GM06990 (cell line): ENCODE measurements at regions not wholly inside any gene's neighbourhood (a gene's known extent, or its start where the extent isn't known, plus 50 kb on each side); places are given as distances from the start of the nearest gene placed in this dataset.

Experiments used
- DNase-seq: peaks from one replicate; pipeline ENCODE4 v3.0.0-alpha.2; 2011; ENCODE audit not compliant: insufficient read length; ENCODE audit errors: extremely low read depth
- H3K27me3 ChIP-seq: replicated peaks from 2 replicates; pipeline ENCODE4 v1.6.0; 2011; ENCODE audit warnings: low read length; ENCODE audit not compliant: control insufficient read depth, insufficient read depth
- H3K36me3 ChIP-seq: 2 replicates; pipeline ENCODE4 v1.5.1; 2011; ENCODE audit warnings: low read length; ENCODE audit not compliant: control insufficient read depth, insufficient read depth
- H3K4me3 ChIP-seq: replicated peaks from 2 replicates; pipeline ENCODE4 v1.5.1; 2011; ENCODE audit warnings: low read depth, mild to moderate bottlenecking, control low read depth, low read length
- TF ChIP-seq, protein P1 (sequence below): IDR thresholded peaks from 2 replicates; pipeline ENCODE4 v1.5.1; 2011; ENCODE audit warnings: low read length, control low read depth, mild to moderate bottlenecking, inconsistent platforms; ENCODE audit not compliant: insufficient read depth, poor library complexity, severe bottlenecking

DNA sequence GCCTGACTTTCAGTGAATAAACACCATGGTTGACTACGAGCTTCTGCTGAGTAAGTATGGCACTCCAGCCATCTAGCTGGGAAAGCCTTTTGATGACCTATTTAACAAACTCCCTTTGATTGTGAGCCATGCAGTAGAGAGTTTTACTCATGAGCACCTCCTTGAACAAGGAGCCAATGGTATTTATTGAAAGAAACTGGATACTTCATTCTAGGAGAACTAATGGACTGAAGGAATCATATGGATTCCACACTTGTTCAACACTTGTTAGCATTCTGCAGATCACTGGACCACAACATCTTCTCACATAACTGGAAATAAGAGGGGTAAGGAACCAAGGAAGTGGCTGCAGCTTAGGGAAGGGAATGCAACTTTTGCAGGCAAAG lies 320.9 kb upstream of the ETAA1 start:
- TF ChIP-seq, protein P1, sequence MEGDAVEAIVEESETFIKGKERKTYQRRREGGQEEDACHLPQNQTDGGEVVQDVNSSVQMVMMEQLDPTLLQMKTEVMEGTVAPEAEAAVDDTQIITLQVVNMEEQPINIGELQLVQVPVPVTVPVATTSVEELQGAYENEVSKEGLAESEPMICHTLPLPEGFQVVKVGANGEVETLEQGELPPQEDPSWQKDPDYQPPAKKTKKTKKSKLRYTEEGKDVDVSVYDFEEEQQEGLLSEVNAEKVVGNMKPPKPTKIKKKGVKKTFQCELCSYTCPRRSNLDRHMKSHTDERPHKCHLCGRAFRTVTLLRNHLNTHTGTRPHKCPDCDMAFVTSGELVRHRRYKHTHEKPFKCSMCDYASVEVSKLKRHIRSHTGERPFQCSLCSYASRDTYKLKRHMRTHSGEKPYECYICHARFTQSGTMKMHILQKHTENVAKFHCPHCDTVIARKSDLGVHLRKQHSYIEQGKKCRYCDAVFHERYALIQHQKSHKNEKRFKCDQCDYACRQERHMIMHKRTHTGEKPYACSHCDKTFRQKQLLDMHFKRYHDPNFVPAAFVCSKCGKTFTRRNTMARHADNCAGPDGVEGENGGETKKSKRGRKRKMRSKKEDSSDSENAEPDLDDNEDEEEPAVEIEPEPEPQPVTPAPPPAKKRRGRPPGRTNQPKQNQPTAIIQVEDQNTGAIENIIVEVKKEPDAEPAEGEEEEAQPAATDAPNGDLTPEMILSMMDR, result no peak

DNA sequence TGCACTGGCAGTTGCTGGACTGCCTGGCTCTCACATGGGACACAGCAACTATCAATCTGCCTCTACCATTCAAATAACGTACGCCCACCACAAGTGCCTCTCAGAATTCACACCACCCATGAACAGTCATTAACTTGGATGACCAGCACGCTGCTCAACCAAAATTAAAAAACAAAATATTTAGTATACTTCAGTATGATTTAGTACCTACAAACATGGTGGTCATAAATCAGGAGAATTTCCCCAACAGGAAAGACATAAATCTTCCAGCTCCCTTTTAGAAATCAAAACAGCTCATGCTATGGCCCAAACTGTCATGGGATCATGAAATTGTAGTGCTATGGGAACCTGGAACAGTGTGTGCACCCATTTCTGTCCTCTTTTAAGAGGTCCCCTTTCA lies 317.4 kb upstream of the ETAA1 start:
- Histone ChIP-seq H3K4me3 (no peak overlapping the region), H3K27me3 (no peaks in the 10 kb centered on the region), H3K36me3 (no peaks in the 10 kb centered on the region)
- no peak for DNase-seq
- TF ChIP-seq, protein P1, result no peak

More for the DNA sequence above, 320.9 kb upstream of the ETAA1 start:
- Histone ChIP-seq H3K36me3 (no peaks in the 10 kb centered on the region), H3K4me3 (no peak overlapping the region), H3K27me3 (no peaks in the 10 kb centered on the region)
- DNase-seq, result no peak

DNA sequence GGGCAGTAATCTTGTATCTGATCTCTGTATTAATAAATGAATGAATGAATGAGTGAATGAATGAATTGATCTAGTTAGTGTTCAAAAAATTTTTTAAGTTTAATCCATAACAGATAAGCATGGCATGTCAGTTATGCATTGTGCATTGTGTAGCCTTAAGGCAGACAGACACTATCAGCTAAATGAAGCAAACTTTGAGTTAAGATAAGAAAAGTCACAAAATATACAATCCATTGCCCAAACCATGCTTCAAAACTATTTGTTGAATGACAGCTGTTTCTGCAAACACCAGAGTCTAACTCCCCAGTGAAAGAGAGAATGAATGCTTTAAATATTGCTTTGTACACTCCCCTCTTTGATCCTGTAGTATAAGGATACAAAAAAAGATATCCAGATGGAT lies 314.3 kb upstream of the ETAA1 start:
- H3K4me3 ChIP-seq, result no peak overlapping the region
- H3K27me3 ChIP-seq, result no peaks in the 10 kb centered on the region
- no peaks in the 10 kb centered on the region for H3K36me3 ChIP-seq
- DNase-seq, result no peak
- TF ChIP-seq, protein P1, result no peak

DNA sequence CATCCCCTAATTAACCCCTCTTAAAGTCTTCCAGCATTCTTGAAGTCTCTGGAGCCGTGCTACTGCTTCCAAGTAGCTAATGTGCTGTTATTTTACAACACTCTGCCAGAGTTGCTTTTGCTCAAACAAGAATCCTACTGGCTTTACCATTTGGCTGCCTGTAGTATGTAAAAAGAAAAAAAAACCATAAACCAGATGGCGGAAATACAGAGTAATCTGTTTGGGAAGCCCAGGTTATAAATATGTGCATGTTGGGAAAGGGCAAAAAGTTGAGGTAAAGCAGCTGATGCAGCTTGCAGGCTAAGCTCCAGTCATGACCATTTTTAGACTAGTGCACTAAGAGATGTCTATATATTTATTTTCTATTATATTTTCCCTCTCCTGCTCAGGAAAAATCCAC lies 313.2 kb upstream of the ETAA1 start:
- no peak for DNase-seq
- no peak overlapping the region for H3K4me3 ChIP-seq
- no peaks in the 10 kb centered on the region for H3K36me3 ChIP-seq
- TF ChIP-seq, protein P1, result no peak
- H3K27me3 ChIP-seq, result no peaks in the 10 kb centered on the region

DNA sequence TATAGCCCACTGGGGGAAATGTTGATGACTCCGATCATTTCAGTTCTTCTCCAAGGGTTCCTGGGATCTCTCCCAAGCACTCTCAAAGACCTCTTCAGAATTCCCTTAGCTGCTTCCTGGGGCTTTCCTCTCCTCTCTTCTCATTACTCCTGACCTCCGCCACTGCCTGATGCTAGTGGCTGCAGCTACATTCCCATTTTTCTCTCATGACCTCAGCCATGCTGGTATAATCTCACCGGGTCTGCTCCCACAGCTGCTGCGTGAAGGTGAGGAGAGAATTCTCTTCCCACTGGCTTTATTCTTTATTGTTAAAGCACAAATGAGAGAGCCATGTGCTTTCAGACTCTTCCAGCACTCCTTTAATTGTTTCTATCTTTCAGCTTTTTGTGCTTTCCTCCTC lies 312.0 kb upstream of the ETAA1 start:
- TF ChIP-seq, protein P1, result no peak
- H3K4me3 ChIP-seq, result no peak overlapping the region
- no peak for DNase-seq

DNA sequence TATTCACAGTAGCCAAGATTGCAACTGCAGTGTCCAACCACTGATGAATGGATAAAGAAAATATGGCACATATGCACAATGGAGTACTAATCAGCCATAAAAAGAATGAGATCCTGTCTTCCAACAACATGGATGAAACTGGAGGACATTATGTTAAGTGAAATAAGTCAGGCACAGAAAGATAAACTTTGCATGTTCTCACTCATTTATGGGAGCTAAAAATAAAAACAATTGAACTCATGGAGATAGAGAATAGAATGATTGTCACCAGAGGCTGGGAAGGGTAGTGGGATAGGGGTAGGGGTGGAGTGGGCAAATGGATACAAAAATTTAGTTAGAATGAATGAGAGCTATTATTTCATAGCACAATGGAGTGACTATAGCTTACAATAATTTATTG lies 305.5 kb upstream of the ETAA1 start:
- H3K36me3 ChIP-seq, result no peaks in the 10 kb centered on the region
- no peaks in the 10 kb centered on the region for H3K27me3 ChIP-seq
- TF ChIP-seq, protein P1, result no peak
- no peak overlapping the region for H3K4me3 ChIP-seq
- no peak for DNase-seq

More for the DNA sequence above, 312.0 kb upstream of the ETAA1 start:
- no peaks in the 10 kb centered on the region for H3K36me3 ChIP-seq
- no peaks in the 10 kb centered on the region for H3K27me3 ChIP-seq
